GM12873 (cell line): ENCODE measurements at regions not wholly inside any gene's neighbourhood (a gene's known extent, or its start where the extent isn't known, plus 50 kb on each side); places are given as distances from the start of the nearest gene placed in this dataset.

Experiments used
- CTCF ChIP-seq: IDR thresholded peaks from 2 replicates; pipeline ENCODE4 v1.5.1; 2012; ENCODE audit warnings: low read depth, mild to moderate bottlenecking, moderate library complexity, low read length, control low read depth; ENCODE audit not compliant: insufficient read depth; ENCODE audit errors: missing control alignments

- no peak for TF ChIP-seq CTCF
Observed at GRCh38 chr1:209030454-209031167, 552.9 kb upstream of the CAMK1G start.

GRCh38 chr1:209037064-209037463, 546.5 kb upstream of the CAMK1G start:
- TF ChIP-seq CTCF = no peak

GRCh38 chr1:209038316-209038715, 545.2 kb upstream of the CAMK1G start:
- TF ChIP-seq CTCF = no peak

- no peak for TF ChIP-seq CTCF
Observed at GRCh38 chr1:209038735-209039134, 544.8 kb upstream of the CAMK1G start.

GRCh38 chr1:209040351-209040750, 543.2 kb upstream of the CAMK1G start:
- TF ChIP-seq CTCF = no peak

GRCh38 chr1:209041927-209042326, 541.6 kb upstream of the CAMK1G start:
- no peak for TF ChIP-seq CTCF

GRCh38 chr1:209042413-209042812, 541.1 kb upstream of the CAMK1G start:
- TF ChIP-seq CTCF = no peak
